ENCODE measurements at regions not wholly inside any gene's neighbourhood (a gene's known extent, or its start where the extent isn't known, plus 50 kb on each side); places are given as distances from the start of the nearest gene placed in this dataset.

DNA sequence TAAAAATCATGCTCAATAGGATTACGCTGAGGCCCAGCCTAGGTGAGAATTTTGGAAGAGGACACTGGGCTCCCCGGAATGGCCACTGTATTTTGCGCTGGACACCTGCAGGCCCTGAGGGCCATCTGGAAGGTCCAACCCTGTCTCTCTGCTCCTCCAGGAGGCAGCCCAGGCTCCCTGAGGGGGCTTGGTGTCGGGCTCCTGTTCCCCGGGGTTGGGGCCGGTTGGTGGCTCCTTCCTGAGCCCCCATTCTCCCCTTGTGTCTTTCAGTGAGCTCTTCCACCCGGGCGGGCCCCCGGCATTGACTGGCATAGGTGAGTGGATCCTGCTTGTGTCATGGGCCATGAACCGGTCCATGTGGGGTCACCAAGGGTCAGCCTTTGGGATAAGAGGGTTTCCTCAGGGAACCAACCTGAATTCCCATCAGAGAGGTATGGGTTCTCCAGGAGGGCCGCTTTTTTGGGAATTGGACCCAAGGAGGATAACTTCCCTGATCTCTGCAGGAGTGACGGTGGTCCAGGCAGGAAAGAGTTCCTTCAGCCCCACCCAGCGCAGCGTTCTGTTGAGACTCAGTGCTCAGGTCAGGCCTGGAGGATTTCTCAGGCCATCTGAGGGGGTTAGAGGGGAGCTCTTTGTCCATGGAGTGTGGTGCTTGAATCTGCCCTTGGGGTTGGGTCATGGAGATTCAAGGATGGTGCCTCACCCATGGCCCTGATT is 187.8 kb downstream of the UBE3A start:
- TF ChIP-seq EZH2phosphoT487 (IDR thresholded peaks at IDR 0.05; ENCODE audit: insufficient read depth, low read depth) (no peak), EZH2 (IDR thresholded peaks at IDR 0.05; ENCODE audit: insufficient read depth, poor library complexity, severe bottlenecking) (no peak)
